ENCODE measurements at regions not wholly inside any gene's neighbourhood (a gene's known extent, or its start where the extent isn't known, plus 50 kb on each side); places are given as distances from the start of the nearest gene placed in this dataset.
"Not testable (repeated sequence)": the region's sequence is repeated elsewhere in the genome, so short reads cannot be mapped to it uniquely, and the experiment has no call there.

GRCh38 chr5:15013654-15014463, 142.3 kb upstream of the ANKH start:
- peak; percentile 72 for DNase-seq
- in situ Hi-C loops (cut with MboI; ENCODE audit: low pct_unique_long_range_greater_than_20kb, low sequenced_read_pairs) = loop anchor here (25.0 kb wide), 1 partner anchor 277 kb away; no protein-coding TSS in a partner anchor

GRCh38 chr5:15012061-15012460, 140.5 kb upstream of the ANKH start:
- in situ Hi-C loops (cut with MboI; ENCODE audit: low pct_unique_long_range_greater_than_20kb, low sequenced_read_pairs) = loop anchor here (25.0 kb wide), 1 partner anchor 275 kb away; no protein-coding TSS in a partner anchor
- no peak for DNase-seq

GRCh38 chr5:15010936-15011335, 139.4 kb upstream of the ANKH start:
- in situ Hi-C loops (cut with MboI; ENCODE audit: low pct_unique_long_range_greater_than_20kb, low sequenced_read_pairs) = loop anchor here (25.0 kb wide), 1 partner anchor 274 kb away; no protein-coding TSS in a partner anchor
- no peak for DNase-seq

DNA sequence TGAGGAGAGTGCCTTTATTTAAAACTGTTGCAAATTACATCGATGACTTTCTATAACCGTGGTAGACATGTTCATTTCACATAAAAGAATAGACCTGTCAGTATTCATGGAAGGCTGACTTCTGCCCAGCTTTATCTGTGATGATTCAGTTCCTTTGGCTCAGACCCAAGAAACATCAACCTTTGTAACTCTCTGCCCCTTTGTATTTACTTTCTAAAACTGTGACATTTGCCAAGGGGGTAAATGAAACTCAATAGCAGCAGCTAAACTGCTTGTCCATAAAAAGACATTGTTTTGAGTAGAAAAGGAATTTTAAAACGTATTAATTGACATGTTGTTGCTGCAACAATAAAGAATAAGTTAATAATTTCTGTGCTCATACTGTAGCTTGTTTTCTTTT, 137.8 kb upstream of the ANKH start:
- in situ Hi-C loops (cut with MboI; ENCODE audit: low pct_unique_long_range_greater_than_20kb, low sequenced_read_pairs) = loop anchor here (25.0 kb wide), 1 partner anchor 272 kb away; no protein-coding TSS in a partner anchor
- no peak for DNase-seq

- in situ Hi-C loops (cut with MboI; ENCODE audit: low pct_unique_long_range_greater_than_20kb, low sequenced_read_pairs) = loop anchor here (25.0 kb wide), 1 partner anchor 272 kb away; no protein-coding TSS in a partner anchor
- no peak for DNase-seq
These were observed 137.3 kb upstream of the ANKH start for GRCh38 chr5:15008921-15009320.

DNA sequence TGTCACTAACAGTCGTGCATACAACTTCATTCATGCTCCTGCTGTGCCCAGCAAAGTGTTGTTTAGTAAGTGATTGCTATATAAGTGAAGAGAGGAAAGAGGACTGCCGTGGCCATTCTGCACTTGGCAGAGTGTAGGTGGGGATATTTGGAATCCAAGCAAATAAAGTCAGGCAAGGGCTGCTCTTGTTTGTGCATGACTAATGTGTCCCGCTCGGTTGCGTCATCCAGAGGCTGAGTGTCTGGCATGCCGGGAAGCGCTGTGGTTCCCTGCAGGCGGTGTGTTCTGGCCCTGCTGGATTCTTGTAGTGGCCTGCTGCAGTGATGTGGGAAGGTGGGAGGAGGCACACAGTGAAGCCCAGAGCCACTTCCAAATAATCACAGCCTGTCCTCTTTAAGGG, 136.9 kb upstream of the ANKH start:
- in situ Hi-C loops (cut with MboI; ENCODE audit: low pct_unique_long_range_greater_than_20kb, low sequenced_read_pairs) = loop anchor here (25.0 kb wide), 1 partner anchor 271 kb away; no protein-coding TSS in a partner anchor
- DNase-seq = no peak

DNA sequence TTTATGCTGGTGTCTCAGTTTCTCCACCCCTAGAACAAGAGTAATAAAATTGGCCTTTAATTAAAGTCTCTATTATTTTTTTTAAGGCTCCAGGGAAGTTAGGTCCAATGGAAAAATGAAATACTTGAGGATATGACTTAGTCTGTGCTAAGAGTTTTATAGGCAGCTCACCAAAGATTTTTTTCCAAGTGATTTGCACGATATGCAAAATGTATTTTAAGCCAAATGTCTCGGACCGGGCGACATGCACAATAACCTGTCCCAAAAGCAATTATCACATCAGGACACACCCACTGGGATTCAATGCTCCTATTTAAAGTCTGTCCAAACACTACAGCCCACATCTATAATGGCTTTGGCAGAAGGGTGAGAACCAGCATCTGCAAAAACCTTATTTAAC, 136.1 kb upstream of the ANKH start:
- in situ Hi-C loops (cut with MboI; ENCODE audit: low pct_unique_long_range_greater_than_20kb, low sequenced_read_pairs) = loop anchor here (25.0 kb wide), 1 partner anchor 270 kb away; no protein-coding TSS in a partner anchor
- no peak for DNase-seq

GRCh38 chr5:15004506-15004905, 132.9 kb upstream of the ANKH start:
- in situ Hi-C loops (cut with MboI; ENCODE audit: low pct_unique_long_range_greater_than_20kb, low sequenced_read_pairs) = loop anchor here (25.0 kb wide), 1 partner anchor 267 kb away; no protein-coding TSS in a partner anchor
- DNase-seq = no peak

DNA sequence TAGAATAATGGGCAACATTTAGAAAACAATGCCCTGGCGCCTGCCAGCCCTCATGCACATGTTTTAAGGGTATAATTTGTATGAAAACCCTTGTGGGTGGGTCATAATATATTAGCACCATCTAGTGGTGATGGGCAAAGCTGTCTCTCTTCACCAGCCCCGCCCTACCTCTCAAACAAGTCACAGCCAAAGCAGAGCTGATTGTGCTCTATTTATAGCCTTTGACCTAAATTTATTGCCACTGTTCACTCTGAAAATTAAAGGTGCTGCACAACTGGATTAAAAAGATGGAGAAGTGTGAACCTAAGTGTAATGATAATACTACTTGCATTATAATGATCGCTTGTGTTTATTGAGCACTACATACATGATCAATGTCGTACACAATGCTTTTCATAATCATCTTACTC, 131.9 kb upstream of the ANKH start:
- DNase-seq = peak; percentile 91
- in situ Hi-C loops (cut with MboI; ENCODE audit: low pct_unique_long_range_greater_than_20kb, low sequenced_read_pairs) = loop anchor here (25.0 kb wide), 1 partner anchor 266 kb away; no protein-coding TSS in a partner anchor

GRCh38 chr5:15002791-15003190, 131.2 kb upstream of the ANKH start:
- DNase-seq = no peak
- in situ Hi-C loops (cut with MboI; ENCODE audit: low pct_unique_long_range_greater_than_20kb, low sequenced_read_pairs) = loop anchor here (25.0 kb wide), 1 partner anchor 265 kb away; no protein-coding TSS in a partner anchor

GRCh38 chr5:15002173-15002572, 130.6 kb upstream of the ANKH start:
- in situ Hi-C loops (cut with MboI; ENCODE audit: low pct_unique_long_range_greater_than_20kb, low sequenced_read_pairs) = loop anchor here (25.0 kb wide), 1 partner anchor 265 kb away; no protein-coding TSS in a partner anchor
- no peak for DNase-seq

DNA sequence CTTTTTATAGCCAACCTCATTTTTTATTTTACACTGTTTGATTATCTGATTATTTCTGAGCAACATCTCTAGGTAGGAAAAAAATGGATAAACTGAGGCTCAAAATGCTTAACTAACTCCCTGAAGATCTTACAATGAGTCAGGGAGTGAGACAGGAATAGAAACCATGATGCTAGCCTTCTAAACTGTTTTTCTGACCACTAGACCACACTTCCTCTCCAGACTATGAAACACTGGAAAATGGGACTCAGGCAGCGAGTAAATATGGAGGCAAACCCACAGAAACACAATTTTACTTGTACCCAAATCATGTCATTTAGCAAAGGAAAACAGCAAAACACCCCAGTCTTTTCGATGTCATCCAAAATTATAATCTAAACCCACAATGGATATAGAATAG, 129.9 kb upstream of the ANKH start:
- in situ Hi-C loops (cut with MboI; ENCODE audit: low pct_unique_long_range_greater_than_20kb, low sequenced_read_pairs) = loop anchor here (25.0 kb wide), 1 partner anchor 264 kb away; no protein-coding TSS in a partner anchor
- no peak for DNase-seq

GRCh38 chr5:14998491-14998890, 126.9 kb upstream of the ANKH start:
- no peak for DNase-seq
- in situ Hi-C loops (cut with MboI; ENCODE audit: low pct_unique_long_range_greater_than_20kb, low sequenced_read_pairs) = no loop called here

- in situ Hi-C loops (cut with MboI; ENCODE audit: low pct_unique_long_range_greater_than_20kb, low sequenced_read_pairs) = no loop called here
- no peak for DNase-seq
These were observed 125.4 kb upstream of the ANKH start for GRCh38 chr5:14996997-14997396.

- in situ Hi-C loops (cut with MboI; ENCODE audit: low pct_unique_long_range_greater_than_20kb, low sequenced_read_pairs) = no loop called here
- DNase-seq = no peak
These were observed 123.7 kb upstream of the ANKH start for GRCh38 chr5:14995229-14995628.

GRCh38 chr5:14993459-14994133, 122.0 kb upstream of the ANKH start:
- DNase-seq; in situ Hi-C loops (cut with MboI; ENCODE audit: low pct_unique_long_range_greater_than_20kb, low sequenced_read_pairs): not testable (repeated sequence)

DNA sequence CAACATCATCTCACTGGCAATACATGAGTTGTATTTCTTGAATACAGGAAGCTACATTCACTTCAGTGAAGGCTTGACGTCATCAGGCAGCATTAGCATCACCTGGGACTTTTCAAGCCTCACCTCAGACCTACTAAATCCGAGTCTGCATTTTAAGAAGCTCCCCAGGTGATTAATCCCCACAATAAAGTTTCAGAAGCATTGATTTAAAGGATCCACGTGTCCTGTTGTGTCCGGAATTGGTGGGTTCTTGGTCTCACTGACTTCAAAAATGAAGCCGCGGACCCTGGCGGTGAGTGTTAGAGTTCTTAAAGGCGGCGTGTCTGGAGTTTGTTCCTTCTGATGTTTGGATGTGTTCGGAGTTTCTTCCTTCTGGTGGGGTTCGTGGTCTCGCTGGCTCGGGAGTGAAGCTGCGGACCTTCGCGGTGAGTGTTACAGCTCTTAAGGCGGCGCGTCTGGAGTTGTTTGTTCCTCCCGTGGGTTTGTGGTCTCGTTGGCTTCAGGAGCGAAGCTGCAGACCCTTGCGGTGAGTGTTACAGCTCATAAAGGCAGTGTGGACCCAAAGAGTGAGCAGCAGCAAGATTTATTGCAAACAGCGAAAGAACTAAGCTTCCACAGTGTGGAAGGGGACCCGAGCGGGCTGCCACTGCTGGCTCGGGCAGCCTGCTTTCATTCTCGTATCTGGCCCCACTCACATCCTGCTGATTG, 121.3 kb upstream of the ANKH start:
- in situ Hi-C loops (cut with MboI; ENCODE audit: low pct_unique_long_range_greater_than_20kb, low sequenced_read_pairs) = not testable (repeated sequence)
- peak; percentile 43 for DNase-seq

- no peak for DNase-seq
- in situ Hi-C loops (cut with MboI; ENCODE audit: low pct_unique_long_range_greater_than_20kb, low sequenced_read_pairs) = no loop called here
These were observed 116.6 kb upstream of the ANKH start for GRCh38 chr5:14988223-14988622.

DNA sequence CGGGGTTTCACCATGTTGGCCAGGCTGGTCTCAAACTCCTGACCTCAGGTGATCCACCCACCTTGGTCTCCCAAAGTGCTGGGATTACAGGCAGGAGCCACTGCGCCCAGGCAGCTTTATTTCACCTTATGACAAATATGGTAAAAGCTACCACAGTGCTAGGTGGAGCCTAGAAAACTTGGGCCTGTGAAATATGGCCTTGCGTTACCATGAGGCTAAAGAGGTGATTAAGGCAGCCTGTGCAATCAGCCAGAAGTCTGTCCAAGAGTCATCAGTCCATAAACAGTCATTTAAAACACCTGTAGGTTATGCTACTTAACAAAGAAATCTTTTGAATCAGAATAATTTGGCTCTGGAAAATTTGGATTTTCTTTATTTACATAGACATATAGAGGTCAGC, 114.8 kb upstream of the ANKH start:
- in situ Hi-C loops (cut with MboI; ENCODE audit: low pct_unique_long_range_greater_than_20kb, low sequenced_read_pairs) = no loop called here
- no peak for DNase-seq

All from KBM-7 (cell line).